Fibroblast of villous mesenchyme (primary cell): ENCODE measurements at regions not wholly inside any gene's neighbourhood (a gene's known extent, or its start where the extent isn't known, plus 50 kb on each side); places are given as distances from the start of the nearest gene placed in this dataset.

Source experiments
- DNase-seq: peaks from one replicate; pipeline ENCODE4 v3.0.0-alpha.2; 2010; ENCODE audit warnings: low read depth
- H3K4me3 ChIP-seq: 2 replicates; pipeline ENCODE4 v1.5.1; 2011; ENCODE audit warnings: low read depth, mild to moderate bottlenecking, low read length
- TF ChIP-seq, protein P1 (sequence below): IDR thresholded peaks from 2 replicates; pipeline ENCODE4 v1.5.1; 2012; ENCODE audit warnings: low read depth, mild to moderate bottlenecking, low read length; ENCODE audit not compliant: insufficient read depth

- no peak overlapping the region for H3K4me3 ChIP-seq
- no peak for DNase-seq
- TF ChIP-seq, protein P1, sequence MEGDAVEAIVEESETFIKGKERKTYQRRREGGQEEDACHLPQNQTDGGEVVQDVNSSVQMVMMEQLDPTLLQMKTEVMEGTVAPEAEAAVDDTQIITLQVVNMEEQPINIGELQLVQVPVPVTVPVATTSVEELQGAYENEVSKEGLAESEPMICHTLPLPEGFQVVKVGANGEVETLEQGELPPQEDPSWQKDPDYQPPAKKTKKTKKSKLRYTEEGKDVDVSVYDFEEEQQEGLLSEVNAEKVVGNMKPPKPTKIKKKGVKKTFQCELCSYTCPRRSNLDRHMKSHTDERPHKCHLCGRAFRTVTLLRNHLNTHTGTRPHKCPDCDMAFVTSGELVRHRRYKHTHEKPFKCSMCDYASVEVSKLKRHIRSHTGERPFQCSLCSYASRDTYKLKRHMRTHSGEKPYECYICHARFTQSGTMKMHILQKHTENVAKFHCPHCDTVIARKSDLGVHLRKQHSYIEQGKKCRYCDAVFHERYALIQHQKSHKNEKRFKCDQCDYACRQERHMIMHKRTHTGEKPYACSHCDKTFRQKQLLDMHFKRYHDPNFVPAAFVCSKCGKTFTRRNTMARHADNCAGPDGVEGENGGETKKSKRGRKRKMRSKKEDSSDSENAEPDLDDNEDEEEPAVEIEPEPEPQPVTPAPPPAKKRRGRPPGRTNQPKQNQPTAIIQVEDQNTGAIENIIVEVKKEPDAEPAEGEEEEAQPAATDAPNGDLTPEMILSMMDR = no peak
These were observed 438.0 kb upstream of the MAF start for GRCh38 chr16:80038566-80038965.

GRCh38 chr16:80034948-80035663 lies 434.6 kb upstream of the MAF start:
- no peak for DNase-seq
- no peak overlapping the region for H3K4me3 ChIP-seq
- TF ChIP-seq, protein P1 = no peak

GRCh38 chr16:80034469-80034826 lies 433.9 kb upstream of the MAF start:
- TF ChIP-seq, protein P1 = no peak
- no peak for DNase-seq
- H3K4me3 ChIP-seq = no peak overlapping the region

- H3K4me3 ChIP-seq = no peak overlapping the region
- no peak for DNase-seq
- TF ChIP-seq, protein P1 = no peak
These were observed 433.4 kb upstream of the MAF start for GRCh38 chr16:80033783-80034468.

- TF ChIP-seq, protein P1 = no peak
These were observed 429.4 kb upstream of the MAF start for GRCh38 chr16:80029761-80030481.

GRCh38 chr16:80029381-80029630 lies 428.8 kb upstream of the MAF start:
- H3K4me3 ChIP-seq = no peak overlapping the region
- TF ChIP-seq, protein P1 = no peak
- no peak for DNase-seq

More at GRCh38 chr16:80029761-80030481, 429.4 kb upstream of the MAF start:
- no peak for DNase-seq
- H3K4me3 ChIP-seq = no peak overlapping the region
